Activated CD4-positive, alpha-beta T cell treated with anti-CD3 and anti-CD28 coated beads for 36 hours (primary cell): ENCODE measurements at regions not wholly inside any gene's neighbourhood (a gene's known extent, or its start where the extent isn't known, plus 50 kb on each side); places are given as distances from the start of the nearest gene placed in this dataset.

ENCODE experiments used
- ATAC-seq: fragments of 200-7000 bp; cut with Tn5 transposase; one replicate; pipeline ENCODE4 v1.10.0; 2021; ENCODE audit warnings: mild to moderate bottlenecking, moderate library complexity
- CTCF ChIA-PET: fragments of 350-600 bp; sonication (Branson Sonifier 250); formaldehyde crosslinking; loops from one replicate; lab custom pipeline; 2021; ENCODE audit warnings: antibody characterized with exemption; lab: Charles Lee
- POLR2A ChIA-PET: fragments of 350-600 bp; sonication (Branson Sonifier 250); formaldehyde crosslinking; loops from one replicate; lab custom pipeline; 2021; ENCODE audit warnings: antibody characterized with exemption, inconsistent platforms; lab: Charles Lee
- DNase-seq: peaks from one replicate; pipeline ENCODE4 v3.0.0-alpha.2; 2020
- H3K27ac Mint-ChIP-seq: one replicate; pipeline ENCODE4 v1.8.0; 2021; ENCODE audit warnings: mixed read lengths
- H3K27me3 Mint-ChIP-seq: one replicate; pipeline ENCODE4 v1.8.0; 2021; ENCODE audit warnings: mixed read lengths
- H3K36me3 Mint-ChIP-seq: one replicate; pipeline ENCODE4 v1.8.0; 2021; ENCODE audit warnings: low read depth, mixed read lengths
- H3K4me1 Mint-ChIP-seq: one replicate; pipeline ENCODE4 v1.8.0; 2021; ENCODE audit warnings: mixed read lengths
- H3K4me3 Mint-ChIP-seq: one replicate; pipeline ENCODE4 v1.8.0; 2021; ENCODE audit warnings: mild to moderate bottlenecking, moderate library complexity, mixed read lengths
- H3K9me3 Mint-ChIP-seq: one replicate; pipeline ENCODE4 v1.8.0; 2021; ENCODE audit warnings: low read depth, mixed read lengths
- intact Hi-C, 2 experiments: fragments of 100-400 bp; cut with DNase I in 1 of 2; cut with micrococcal nuclease in 1 of 2; formaldehyde crosslinking; loops; one replicate each; pipeline versions ENCODE4 v1.14.2 to v1.15.1; 2022 to 2024; cut with DNase I, micrococcal nuclease

DNA sequence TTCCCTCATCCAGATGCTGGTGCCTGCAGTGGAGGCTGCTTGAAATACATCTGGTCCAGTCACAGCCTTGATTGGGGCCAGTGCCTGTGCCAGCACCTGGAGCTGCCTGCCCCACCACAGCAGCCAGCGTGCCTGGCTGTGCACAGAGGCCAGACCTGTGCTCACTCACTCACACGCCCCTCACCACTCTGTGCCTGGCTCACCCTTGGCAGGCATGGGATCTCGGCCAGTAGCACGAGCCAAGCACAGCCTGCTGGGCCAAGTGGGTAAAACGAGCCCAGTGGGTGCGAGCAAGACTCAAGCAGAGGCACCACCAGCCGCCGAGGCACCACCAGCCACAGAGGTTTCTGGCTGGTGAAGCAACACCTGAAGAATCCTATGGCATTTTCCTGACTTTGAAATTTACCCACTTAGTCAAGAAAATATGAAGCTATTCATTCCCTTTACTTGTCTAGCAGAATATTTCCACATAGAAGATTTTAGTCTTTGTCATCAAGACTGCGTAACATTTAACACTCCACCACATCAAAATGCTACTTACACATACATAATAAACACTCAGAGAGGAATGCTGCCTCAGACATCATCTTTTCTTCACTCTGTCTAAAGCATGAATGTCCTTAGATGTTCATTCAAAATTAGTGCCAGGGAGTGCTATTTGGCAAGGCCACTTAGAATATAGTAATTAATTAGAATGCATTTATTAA, 424.3 kb upstream of the FAT3 start:
- intact Hi-C loops: no loop called here
- Mint-ChIP-seq H3K4me1 (no peaks in the 10 kb centered on the region), H3K9me3 (peaks cover 5% of the 10 kb centered on the region), H3K36me3 (no peaks in the 10 kb centered on the region), H3K27me3 (no peaks in the 10 kb centered on the region), H3K27ac (no peak overlapping the region), H3K4me3 (no peak overlapping the region)
- ATAC-seq: no peak
- ChIA-PET CTCF (no interaction called here), POLR2A (no interaction called here)
- no peak for DNase-seq

DNA sequence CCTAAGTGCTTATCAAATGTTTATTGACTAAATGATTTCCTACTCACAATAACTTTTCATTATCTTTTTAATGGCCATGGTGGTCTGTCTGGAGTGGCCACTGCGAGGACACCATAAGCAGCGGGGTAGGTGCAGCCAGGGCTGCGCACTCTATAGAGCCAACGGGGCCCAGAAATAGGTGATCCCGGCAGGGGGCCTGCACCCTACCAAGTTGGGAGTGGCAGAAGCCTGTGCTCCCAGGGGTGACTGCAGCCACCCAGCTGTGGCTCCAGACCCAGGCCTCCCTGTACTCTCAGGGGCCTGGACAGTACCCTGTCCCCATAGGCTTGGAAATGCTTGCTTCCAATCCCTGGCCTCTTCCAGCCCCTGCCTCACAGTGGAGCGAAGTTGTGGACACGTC, 426.4 kb upstream of the FAT3 start:
- intact Hi-C loops: loop anchor here in 1 of 2 experiments (10.0 kb wide), 1 partner anchor 63 kb away; no protein-coding TSS in a partner anchor
- no peak for ATAC-seq
- H3K27me3 Mint-ChIP-seq: no peaks in the 10 kb centered on the region
- no peak for DNase-seq
- peaks cover 5% of the 10 kb centered on the region for H3K9me3 Mint-ChIP-seq
- POLR2A ChIA-PET: no interaction called here
- H3K4me3 Mint-ChIP-seq: no peak overlapping the region
- no peaks in the 10 kb centered on the region for H3K36me3 Mint-ChIP-seq
- CTCF ChIA-PET: no interaction called here
- H3K27ac Mint-ChIP-seq: no peak overlapping the region
- no peaks in the 10 kb centered on the region for H3K4me1 Mint-ChIP-seq

DNA sequence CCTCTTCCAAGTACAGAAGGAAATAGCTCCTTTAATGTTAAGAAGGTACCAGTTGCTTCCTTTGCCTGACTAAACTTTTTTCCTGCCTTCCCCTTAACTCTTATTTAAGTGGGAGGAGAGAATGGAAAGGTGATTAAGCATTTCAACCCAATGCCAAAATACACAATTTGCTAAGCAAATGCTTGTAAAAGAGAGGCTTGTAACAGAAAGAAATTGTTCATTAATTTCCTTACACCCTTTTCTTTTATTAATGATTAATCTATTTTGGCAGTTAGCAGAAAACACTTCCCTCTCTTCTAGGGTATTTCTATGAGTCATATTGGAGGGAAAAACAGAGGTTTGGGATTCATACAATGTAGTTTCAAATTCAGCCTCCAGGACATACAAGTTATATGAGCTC, 427.6 kb upstream of the FAT3 start:
- no peaks in the 10 kb centered on the region for H3K27me3 Mint-ChIP-seq
- ChIA-PET POLR2A (interaction anchor here (0.6 kb wide), 1 partner anchor 11 kb away, joined by 3 read pairs; no protein-coding TSS in a partner anchor), CTCF (no interaction called here)
- H3K36me3 Mint-ChIP-seq: no peaks in the 10 kb centered on the region
- no peak overlapping the region for H3K27ac Mint-ChIP-seq
- no peak for DNase-seq
- H3K4me1 Mint-ChIP-seq: no peaks in the 10 kb centered on the region
- H3K4me3 Mint-ChIP-seq: no peak overlapping the region
- no peak for ATAC-seq
- peaks cover 5% of the 10 kb centered on the region for H3K9me3 Mint-ChIP-seq
- intact Hi-C loops: loop anchor here in 1 of 2 experiments (10.0 kb wide), 1 partner anchor 62 kb away; no protein-coding TSS in a partner anchor

DNA sequence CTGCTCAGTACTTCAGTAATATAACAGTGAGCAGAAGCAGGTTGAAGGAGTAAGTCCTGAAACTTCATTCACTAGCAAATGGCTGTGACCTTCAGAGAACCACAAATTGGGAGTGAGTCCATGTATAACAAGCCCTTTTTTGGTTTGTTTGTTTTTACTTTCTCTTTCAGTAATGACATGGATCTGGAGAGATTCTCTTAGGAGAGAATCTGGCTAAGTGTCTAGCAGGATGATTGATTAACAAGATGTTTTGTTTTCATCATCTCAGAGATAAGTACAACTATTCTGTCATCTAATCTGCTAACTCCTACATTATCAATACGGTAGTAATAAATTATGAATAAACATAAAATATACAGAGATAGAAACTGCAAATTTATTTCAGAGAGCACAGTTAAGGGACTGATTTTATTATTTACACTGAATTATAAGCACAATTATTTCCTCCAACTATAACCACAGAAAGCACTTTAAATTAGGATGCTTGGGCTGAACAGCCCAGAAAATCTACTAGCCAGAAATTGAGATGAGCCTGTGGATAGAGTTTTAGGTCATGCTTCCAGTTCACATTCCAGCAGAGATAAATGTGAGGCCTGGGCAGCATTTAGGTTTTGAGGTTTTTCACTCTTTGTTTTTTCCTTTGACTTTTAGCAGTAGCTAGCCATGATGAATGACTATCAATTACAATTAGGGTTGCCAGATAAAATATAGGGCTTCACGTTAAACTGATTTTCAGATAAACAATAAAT, 429.3 kb upstream of the FAT3 start:
- ChIA-PET POLR2A (no interaction called here), CTCF (no interaction called here)
- ATAC-seq: no peak
- no peak overlapping the region for H3K4me3 Mint-ChIP-seq
- H3K9me3 Mint-ChIP-seq: peaks cover 8% of the 10 kb centered on the region
- no peaks in the 10 kb centered on the region for H3K36me3 Mint-ChIP-seq
- DNase-seq: no peak
- H3K27me3 Mint-ChIP-seq: no peaks in the 10 kb centered on the region
- intact Hi-C loops: loop anchor here in 1 of 2 experiments (10.0 kb wide), 1 partner anchor 61 kb away; no protein-coding TSS in a partner anchor
- H3K27ac Mint-ChIP-seq: no peak overlapping the region
- no peaks in the 10 kb centered on the region for H3K4me1 Mint-ChIP-seq

DNA sequence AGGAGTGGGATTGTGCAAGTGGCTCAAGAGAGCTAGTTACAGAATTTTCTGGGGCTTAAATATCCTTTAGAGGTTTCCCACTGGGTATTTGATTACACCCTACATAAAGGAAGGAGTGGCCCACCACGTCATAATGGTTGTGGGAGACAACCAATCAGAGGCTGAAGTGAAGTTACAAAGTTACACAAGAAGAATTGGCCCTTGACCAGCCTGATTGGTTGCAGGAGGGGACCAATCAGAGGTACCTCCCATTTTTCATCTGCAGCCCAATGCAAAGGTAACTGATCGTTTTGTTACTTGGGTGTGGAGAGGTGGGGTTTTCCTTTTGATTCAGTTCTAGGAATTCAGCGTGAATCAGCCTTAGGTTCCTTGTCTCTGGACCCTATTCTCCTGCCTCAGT, 430.5 kb upstream of the FAT3 start:
- intact Hi-C loops: loop anchor here in 1 of 2 experiments (10.0 kb wide), 1 partner anchor 59 kb away; no protein-coding TSS in a partner anchor
- ChIA-PET CTCF (no interaction called here), POLR2A (no interaction called here)
- H3K9me3 Mint-ChIP-seq: peaks cover 5% of the 10 kb centered on the region
- no peaks in the 10 kb centered on the region for H3K36me3 Mint-ChIP-seq
- no peak for DNase-seq
- no peak for ATAC-seq
- H3K4me1 Mint-ChIP-seq: no peaks in the 10 kb centered on the region
- H3K4me3 Mint-ChIP-seq: no peak overlapping the region
- H3K27me3 Mint-ChIP-seq: no peaks in the 10 kb centered on the region
- H3K27ac Mint-ChIP-seq: no peak overlapping the region

DNA sequence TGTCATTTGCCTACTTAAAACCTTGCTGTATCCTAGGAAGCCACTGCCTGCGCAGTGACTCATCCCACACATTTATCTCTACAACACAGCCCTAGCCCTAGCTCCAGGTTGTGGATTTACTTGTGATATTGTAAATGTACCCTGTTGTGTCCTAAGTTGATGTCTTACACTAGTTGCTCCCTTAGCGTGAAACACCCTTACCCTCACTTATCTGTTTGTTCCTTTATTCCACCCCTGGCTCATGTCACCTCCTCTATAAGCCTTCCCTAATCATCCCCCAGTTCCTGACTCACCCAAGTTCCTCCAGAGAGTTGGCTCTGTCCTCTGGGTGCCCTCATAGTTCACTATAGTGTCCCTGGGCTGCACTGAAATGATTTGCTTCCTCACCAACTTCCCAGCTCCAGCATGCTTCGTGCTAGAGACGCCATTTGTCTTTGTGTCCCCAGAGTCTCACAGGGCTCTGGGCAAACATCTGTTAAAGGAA, 431.8 kb upstream of the FAT3 start:
- H3K9me3 Mint-ChIP-seq: peaks cover 2% of the 10 kb centered on the region
- H3K4me1 Mint-ChIP-seq: no peaks in the 10 kb centered on the region
- H3K27ac Mint-ChIP-seq: no peak overlapping the region
- no peak overlapping the region for H3K4me3 Mint-ChIP-seq
- CTCF ChIA-PET: interaction anchor here (0.9 kb wide), 1 partner anchor 28 kb away, joined by 3 read pairs; no protein-coding TSS in a partner anchor
- H3K27me3 Mint-ChIP-seq: no peaks in the 10 kb centered on the region
- intact Hi-C loops: loop anchor here in 1 of 2 experiments (10.0 kb wide), 1 partner anchor 58 kb away; no protein-coding TSS in a partner anchor
- no peaks in the 10 kb centered on the region for H3K36me3 Mint-ChIP-seq
- DNase-seq: no peak
- ATAC-seq: no peak
- POLR2A ChIA-PET: no interaction called here

DNA sequence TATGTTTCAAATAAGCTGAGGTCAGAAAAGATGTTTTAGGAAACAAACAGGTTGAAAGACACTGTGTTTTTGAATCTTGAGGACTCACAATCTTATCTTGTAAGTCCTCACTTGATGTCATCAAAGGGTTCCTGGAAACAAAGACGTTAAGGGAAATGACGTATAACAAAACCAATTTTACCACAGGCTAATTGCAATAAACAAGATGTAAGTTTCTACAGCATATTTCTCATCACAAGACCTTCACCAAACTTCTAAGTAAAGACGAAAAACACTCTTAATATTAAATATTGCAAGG, 433.5 kb upstream of the FAT3 start:
- H3K27me3 Mint-ChIP-seq: no peaks in the 10 kb centered on the region
- ATAC-seq (no peak), DNase-seq (no peak)
- H3K36me3 Mint-ChIP-seq: no peaks in the 10 kb centered on the region
- CTCF ChIA-PET: no interaction called here
- H3K27ac Mint-ChIP-seq: no peak overlapping the region
- peaks cover 2% of the 10 kb centered on the region for H3K9me3 Mint-ChIP-seq
- H3K4me3 Mint-ChIP-seq: no peak overlapping the region
- intact Hi-C loops: loop anchor here in 1 of 2 experiments (10.0 kb wide), 1 partner anchor 56 kb away; no protein-coding TSS in a partner anchor
- POLR2A ChIA-PET: no interaction called here
- no peaks in the 10 kb centered on the region for H3K4me1 Mint-ChIP-seq

DNA sequence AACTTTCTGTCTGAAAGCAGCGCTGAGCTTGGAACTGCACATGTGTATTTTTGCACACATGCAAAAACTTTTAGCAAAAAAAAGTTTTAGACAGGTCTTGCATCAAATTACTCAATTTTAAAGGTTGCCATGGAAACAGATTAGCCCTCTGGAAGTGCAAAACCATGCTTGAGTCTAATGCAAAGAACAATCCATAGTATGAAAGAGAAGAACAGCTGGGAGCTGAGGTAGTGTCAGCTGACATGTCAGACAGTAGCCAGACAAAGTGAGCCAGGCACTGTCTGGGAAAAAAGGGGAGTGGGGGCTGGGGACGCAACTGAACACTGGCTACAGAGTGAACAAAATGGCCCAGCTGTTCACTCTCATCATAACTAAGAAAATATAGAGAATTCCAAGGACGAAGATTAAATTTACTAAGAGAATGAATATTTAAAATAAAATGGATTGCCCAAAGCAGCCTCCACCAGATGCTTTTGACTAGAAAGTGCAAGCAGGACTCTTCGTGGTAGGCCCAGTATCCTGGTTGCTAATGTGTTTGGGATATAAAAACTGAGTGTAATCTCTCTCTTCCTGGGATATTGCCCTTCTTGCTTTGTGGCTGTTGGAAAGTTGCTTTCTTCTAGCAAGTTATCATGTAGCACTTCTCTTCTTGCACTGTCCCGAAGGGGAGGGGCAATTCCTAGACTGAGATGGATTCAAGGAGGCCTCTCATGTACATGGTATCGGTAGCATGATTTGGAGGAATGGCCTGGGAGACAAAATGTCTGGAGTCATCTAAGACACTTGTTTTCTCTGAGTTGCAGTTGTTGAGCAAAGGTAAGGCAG, 434.1 kb upstream of the FAT3 start:
- ChIA-PET POLR2A (no interaction called here), CTCF (no interaction called here)
- Mint-ChIP-seq H3K27ac (no peak overlapping the region), H3K4me3 (no peak overlapping the region), H3K4me1 (no peaks in the 10 kb centered on the region), H3K36me3 (no peaks in the 10 kb centered on the region), H3K9me3 (peaks cover 2% of the 10 kb centered on the region), H3K27me3 (no peaks in the 10 kb centered on the region)
- no peak for DNase-seq
- ATAC-seq: no peak
- intact Hi-C loops: loop anchor here in 1 of 2 experiments (10.0 kb wide), 1 partner anchor 56 kb away; no protein-coding TSS in a partner anchor

DNA sequence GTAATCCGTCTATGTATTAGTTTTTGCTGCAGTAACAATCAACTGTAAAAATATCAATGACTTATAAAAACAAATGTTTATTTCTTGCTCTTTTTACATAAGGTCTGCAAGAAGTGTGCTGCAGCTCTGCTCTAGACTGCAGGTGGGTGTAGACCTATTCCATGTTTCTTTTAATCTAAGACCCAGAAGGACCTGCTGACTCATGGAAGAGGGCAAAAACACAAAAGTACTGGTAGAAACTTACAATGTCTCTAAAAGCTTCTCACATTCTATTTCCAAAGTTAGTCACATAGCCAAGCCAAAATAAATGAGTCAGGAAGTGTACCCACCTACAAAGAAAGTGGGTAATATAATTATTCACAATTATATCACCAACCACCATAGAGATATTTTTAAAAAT, 435.9 kb upstream of the FAT3 start:
- intact Hi-C loops: no loop called here
- no peak for ATAC-seq

DNA sequence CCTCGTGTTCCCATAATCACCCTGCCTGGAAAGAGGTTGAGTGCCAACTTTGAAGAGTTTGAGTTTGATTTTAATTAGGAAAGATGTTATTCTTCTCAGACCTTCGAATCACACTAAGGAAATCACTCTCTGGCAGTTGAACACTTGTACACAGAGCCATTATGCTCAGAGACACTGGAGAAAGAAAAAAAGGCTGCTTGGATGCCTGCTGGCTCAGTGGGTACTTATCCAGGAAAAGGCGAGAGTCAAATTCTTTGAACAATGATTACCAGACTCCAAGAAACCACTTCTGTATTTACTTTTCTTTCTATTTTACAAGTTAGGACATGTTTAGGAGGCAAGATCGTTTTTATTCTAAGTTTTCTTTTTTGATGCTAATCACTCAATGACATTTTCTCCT, 438.5 kb upstream of the FAT3 start:
- ChIA-PET POLR2A (no interaction called here), CTCF (no interaction called here)
- Mint-ChIP-seq H3K4me3 (no peak overlapping the region), H3K4me1 (no peaks in the 10 kb centered on the region), H3K27me3 (no peaks in the 10 kb centered on the region), H3K9me3 (peaks cover 14% of the 10 kb centered on the region), H3K27ac (no peak overlapping the region), H3K36me3 (no peaks in the 10 kb centered on the region)
- intact Hi-C loops: no loop called here
- ATAC-seq (no peak), DNase-seq (no peak)

More for the DNA sequence above, 435.9 kb upstream of the FAT3 start:
- Mint-ChIP-seq H3K4me3 (no peak overlapping the region), H3K4me1 (no peaks in the 10 kb centered on the region), H3K27me3 (no peaks in the 10 kb centered on the region), H3K27ac (no peak overlapping the region), H3K36me3 (no peaks in the 10 kb centered on the region), H3K9me3 (peaks cover 5% of the 10 kb centered on the region)
- no peak for DNase-seq
- ChIA-PET CTCF (no interaction called here), POLR2A (no interaction called here)

DNA sequence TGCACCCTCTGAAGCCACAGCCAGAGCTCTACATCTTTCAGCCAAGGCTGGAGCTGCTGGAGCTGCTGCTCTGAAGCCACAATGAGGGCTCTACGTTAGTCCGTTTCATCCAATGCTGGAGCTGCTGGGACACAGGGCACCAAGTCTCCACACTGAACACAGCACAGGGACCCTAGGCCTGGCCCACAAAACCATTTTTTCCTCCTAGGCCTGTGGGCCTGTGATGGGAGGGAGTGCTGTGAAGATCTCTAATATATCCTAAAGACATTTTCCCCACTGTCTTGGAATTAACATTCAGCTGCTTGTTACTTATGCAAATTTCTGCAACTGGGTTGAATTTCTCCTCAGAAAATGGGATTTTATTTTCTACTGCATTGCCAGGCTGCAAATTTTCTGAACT, 441.4 kb upstream of the FAT3 start:
- Mint-ChIP-seq H3K4me1 (no peaks in the 10 kb centered on the region), H3K27me3 (no peaks in the 10 kb centered on the region), H3K4me3 (no peak overlapping the region), H3K36me3 (no peaks in the 10 kb centered on the region), H3K9me3 (peaks cover 11% of the 10 kb centered on the region), H3K27ac (no peak overlapping the region)
- intact Hi-C loops: no loop called here
- no peak for DNase-seq
- CTCF ChIA-PET: no interaction called here
- POLR2A ChIA-PET: no interaction called here
- ATAC-seq: no peak
